ENCODE measurements at regions not wholly inside any gene's neighbourhood (a gene's known extent, or its start where the extent isn't known, plus 50 kb on each side); places are given as distances from the start of the nearest gene placed in this dataset.

- H3K9me3 ChIP-seq = no peaks in the 10 kb centered on the region
- intact Hi-C loops (cut with DNase I) = no loop called here
- no peaks in the 10 kb centered on the region for H3K27me3 ChIP-seq
- H3K4me1 ChIP-seq = peaks cover 0 to 12% (median 5%) of the 10 kb centered on the region in 4 donors
- no peaks in the 10 kb centered on the region for H3K36me3 ChIP-seq
- no peak for DNase-seq (ENCODE audit: extremely low spot score)
- WGBS = 70% methylated on average over 6 of the region's 6 CpGs
- H3K27ac ChIP-seq (replicated peaks in 1 of 4) = no peak overlapping the region
- TF ChIP-seq POLR2A (IDR thresholded peaks at IDR 0.05; ENCODE audit: low read depth) (no peak), POLR2AphosphoS5 (IDR thresholded peaks at IDR 0.05) (no peak)
- TF ChIP-seq, protein P1, sequence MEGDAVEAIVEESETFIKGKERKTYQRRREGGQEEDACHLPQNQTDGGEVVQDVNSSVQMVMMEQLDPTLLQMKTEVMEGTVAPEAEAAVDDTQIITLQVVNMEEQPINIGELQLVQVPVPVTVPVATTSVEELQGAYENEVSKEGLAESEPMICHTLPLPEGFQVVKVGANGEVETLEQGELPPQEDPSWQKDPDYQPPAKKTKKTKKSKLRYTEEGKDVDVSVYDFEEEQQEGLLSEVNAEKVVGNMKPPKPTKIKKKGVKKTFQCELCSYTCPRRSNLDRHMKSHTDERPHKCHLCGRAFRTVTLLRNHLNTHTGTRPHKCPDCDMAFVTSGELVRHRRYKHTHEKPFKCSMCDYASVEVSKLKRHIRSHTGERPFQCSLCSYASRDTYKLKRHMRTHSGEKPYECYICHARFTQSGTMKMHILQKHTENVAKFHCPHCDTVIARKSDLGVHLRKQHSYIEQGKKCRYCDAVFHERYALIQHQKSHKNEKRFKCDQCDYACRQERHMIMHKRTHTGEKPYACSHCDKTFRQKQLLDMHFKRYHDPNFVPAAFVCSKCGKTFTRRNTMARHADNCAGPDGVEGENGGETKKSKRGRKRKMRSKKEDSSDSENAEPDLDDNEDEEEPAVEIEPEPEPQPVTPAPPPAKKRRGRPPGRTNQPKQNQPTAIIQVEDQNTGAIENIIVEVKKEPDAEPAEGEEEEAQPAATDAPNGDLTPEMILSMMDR (IDR thresholded peaks at IDR 0.05) = no peak
- H3K4me3 ChIP-seq = no peak overlapping the region
Observed at GRCh38 chr13:106882246-106882645, 314.3 kb upstream of the ARGLU1 start.

- 70% methylated on average over 3 of the region's 3 CpGs for WGBS
- DNase-seq (ENCODE audit: extremely low spot score) = no peak
- intact Hi-C loops (cut with DNase I) = no loop called here
- peaks cover 0 to 12% (median 5%) of the 10 kb centered on the region in 4 donors for H3K4me1 ChIP-seq
- no peak for TF ChIP-seq POLR2A (IDR thresholded peaks at IDR 0.05; ENCODE audit: low read depth)
- no peak overlapping the region for H3K27ac ChIP-seq (replicated peaks in 1 of 4)
- no peaks in the 10 kb centered on the region for H3K36me3 ChIP-seq
- no peak overlapping the region for H3K4me3 ChIP-seq
- no peaks in the 10 kb centered on the region for H3K9me3 ChIP-seq
- H3K27me3 ChIP-seq = no peaks in the 10 kb centered on the region
Observed at GRCh38 chr13:106879806-106880205, 311.9 kb upstream of the ARGLU1 start.

GRCh38 chr13:106874323-106874722 lies 306.4 kb upstream of the ARGLU1 start:
- peaks cover 0 to 9% (median 7%) of the 10 kb centered on the region in 4 donors for H3K4me1 ChIP-seq
- no peak for DNase-seq (ENCODE audit: extremely low spot score)
- TF ChIP-seq POLR2A (IDR thresholded peaks at IDR 0.05; ENCODE audit: low read depth) (no peak), POLR2AphosphoS5 (IDR thresholded peaks at IDR 0.05) (no peak)
- no peaks in the 10 kb centered on the region for H3K36me3 ChIP-seq
- no peak overlapping the region for H3K4me3 ChIP-seq
- no peaks in the 10 kb centered on the region for H3K27me3 ChIP-seq
- WGBS = 43% methylated on average over 2 of the region's 2 CpGs
- no peaks in the 10 kb centered on the region for H3K9me3 ChIP-seq
- intact Hi-C loops (cut with DNase I) = no loop called here
- H3K27ac ChIP-seq (replicated peaks in 1 of 4) = no peak overlapping the region

DNA sequence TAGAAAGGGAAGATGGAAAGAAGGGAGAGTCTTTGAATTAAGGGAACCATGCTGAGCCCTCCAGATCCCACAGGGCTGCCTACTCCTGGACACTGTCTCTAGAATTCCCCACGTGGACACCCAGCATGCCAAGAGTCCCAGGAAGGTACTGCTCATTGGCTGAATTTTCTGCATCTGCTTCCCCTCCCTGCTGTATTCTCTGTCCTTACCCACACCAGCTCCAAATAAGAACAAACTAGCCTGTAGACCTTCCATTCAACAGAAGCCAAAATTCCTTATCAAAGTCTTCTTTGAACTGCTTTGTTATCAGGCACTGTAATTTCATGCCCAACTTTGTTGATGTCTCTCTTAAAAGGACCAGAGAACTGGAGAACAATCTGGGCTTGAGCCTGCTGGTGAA lies 305.9 kb upstream of the ARGLU1 start:
- no peak for DNase-seq (ENCODE audit: extremely low spot score)
- TF ChIP-seq POLR2AphosphoS5 (IDR thresholded peaks at IDR 0.05) (no peak), POLR2A (IDR thresholded peaks at IDR 0.05; ENCODE audit: low read depth) (no peak), EP300 (IDR thresholded peaks at IDR 0.05) (no peak)
- TF ChIP-seq, protein P1 (IDR thresholded peaks at IDR 0.05) = no peak
- Histone ChIP-seq H3K9me3 (no peaks in the 10 kb centered on the region), H3K36me3 (no peaks in the 10 kb centered on the region), H3K27ac (replicated peaks in 1 of 4) (no peak overlapping the region), H3K4me3 (no peak overlapping the region), H3K27me3 (no peaks in the 10 kb centered on the region), H3K4me1 (peaks cover 0 to 9% (median 7%) of the 10 kb centered on the region in 4 donors)
- intact Hi-C loops (cut with DNase I) = no loop called here
- 85% methylated on average over 1 of the region's 1 CpG for WGBS

DNA sequence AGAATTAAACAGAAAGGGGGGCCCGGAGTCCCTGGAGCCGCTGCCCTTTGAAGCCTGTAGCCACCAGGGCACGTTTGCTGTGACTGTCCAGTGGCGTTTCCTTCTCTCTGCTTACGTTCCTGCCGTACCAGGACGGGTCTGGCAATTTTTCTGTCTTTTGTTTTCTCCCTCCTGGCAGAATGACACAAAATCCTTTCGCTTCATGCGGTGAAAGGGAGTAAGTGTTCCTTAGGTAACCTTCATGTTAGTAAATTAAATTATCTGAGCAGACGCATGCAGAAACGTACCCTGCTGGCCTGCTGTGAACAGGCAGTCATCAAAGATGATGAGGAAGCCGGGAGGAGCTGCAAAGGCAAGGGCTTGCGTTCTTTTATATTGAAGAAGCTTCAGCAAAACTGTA lies 299.3 kb upstream of the ARGLU1 start:
- Histone ChIP-seq H3K4me3 (peak overlapping the region; percentile 23 to 46 (median 44)), H3K9me3 (no peaks in the 10 kb centered on the region), H3K36me3 (no peaks in the 10 kb centered on the region), H3K4me1 (peaks cover 0 to 12% (median 10%) of the 10 kb centered on the region in 4 donors), H3K27ac (replicated peaks in 1 of 4) (peak overlapping the region in 2 of 4 donors; percentile 10 to 42), H3K27me3 (no peaks in the 10 kb centered on the region)
- no peak for DNase-seq (ENCODE audit: extremely low spot score)
- intact Hi-C loops (cut with DNase I) = no loop called here
- 11% methylated on average over 13 of the region's 13 CpGs for WGBS
- TF ChIP-seq, protein P1 (IDR thresholded peaks at IDR 0.05) = peak in 2 of 3 experiments; percentile 25 to 35
- no peak for TF ChIP-seq EP300 (IDR thresholded peaks at IDR 0.05)
- no peak for TF ChIP-seq POLR2A (IDR thresholded peaks at IDR 0.05; ENCODE audit: low read depth)
- TF ChIP-seq POLR2AphosphoS5 (IDR thresholded peaks at IDR 0.05) = no peak
